ENCODE measurements at regions not wholly inside any gene's neighbourhood (a gene's known extent, or its start where the extent isn't known, plus 50 kb on each side); places are given as distances from the start of the nearest gene placed in this dataset.
A peak's percentile ranks its signal among the peaks of the same experiment; 100 is the strongest.

DNA sequence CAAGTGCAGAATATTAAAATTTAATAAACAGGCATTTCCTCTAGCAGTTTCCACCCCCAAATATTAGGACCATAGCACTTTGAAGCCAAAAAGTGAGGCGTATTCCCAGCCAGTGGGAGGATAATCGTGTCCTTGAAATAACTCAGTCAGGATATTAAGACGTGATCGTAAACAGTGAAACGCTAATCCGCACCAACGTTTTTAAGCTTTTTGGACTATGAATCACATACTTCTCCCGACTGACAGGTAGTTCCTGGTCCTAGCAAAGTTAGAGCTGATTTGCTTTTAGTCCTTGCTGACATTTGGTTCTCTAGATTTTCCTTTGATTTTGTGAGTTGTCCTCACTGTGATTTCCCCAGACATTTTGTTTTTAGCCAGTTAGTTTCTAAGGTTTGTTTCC, 197.1 kb upstream of the ARHGAP20 start:
- H3K4me3 ChIP-seq (ENCODE audit: low read length in 2 of 2): no peak overlapping the region
- no peak for ATAC-seq (ENCODE audit: low FRiP score)
- H3K36me3 ChIP-seq (ENCODE audit: control insufficient read depth in 1 of 2, insufficient read depth in 2 of 2, low read length in 1 of 2): no peaks in the 10 kb centered on the region
- no peaks in the 10 kb centered on the region for H3K9me3 ChIP-seq (ENCODE audit: control insufficient read depth, low read length)
- no peak for DNase-seq
- H3K4me1 ChIP-seq (ENCODE audit: control insufficient read depth in 1 of 2, insufficient read depth in 2 of 2, low read length in 2 of 2): no peaks in the 10 kb centered on the region
- intact Hi-C loops (cut with DNase I): no loop called here
- WGBS, 2 donors: 60 to 64% methylated on average over 8 of the region's 8 CpGs
- H3K27ac ChIP-seq (ENCODE audit: low read depth in 1 of 2, low read length in 2 of 2): no peak overlapping the region
- H3K27me3 ChIP-seq (ENCODE audit: control insufficient read depth in 1 of 2, insufficient read depth in 2 of 2, low read length in 1 of 2): no peaks in the 10 kb centered on the region

GRCh38 chr11:110908401-110909105, 196.3 kb upstream of the ARHGAP20 start:
- intact Hi-C loops (cut with DNase I): no loop called here

GRCh38 chr11:110907629-110908028, 195.4 kb upstream of the ARHGAP20 start:
- ATAC-seq (ENCODE audit: low FRiP score): no peak
- WGBS, 2 donors: 77 to 92% methylated on average over 1 of the region's 1 CpG
- intact Hi-C loops (cut with DNase I): no loop called here
- Histone ChIP-seq H3K36me3 (ENCODE audit: control insufficient read depth in 1 of 2, insufficient read depth in 2 of 2, low read length in 1 of 2) (no peaks in the 10 kb centered on the region), H3K4me3 (ENCODE audit: low read length in 2 of 2) (no peak overlapping the region), H3K27ac (ENCODE audit: low read depth in 1 of 2, low read length in 2 of 2) (no peak overlapping the region), H3K9me3 (ENCODE audit: control insufficient read depth, low read length) (no peaks in the 10 kb centered on the region), H3K4me1 (ENCODE audit: control insufficient read depth in 1 of 2, insufficient read depth in 2 of 2, low read length in 2 of 2) (no peaks in the 10 kb centered on the region), H3K27me3 (ENCODE audit: control insufficient read depth in 1 of 2, insufficient read depth in 2 of 2, low read length in 1 of 2) (no peaks in the 10 kb centered on the region)
- DNase-seq: no peak

More at GRCh38 chr11:110908401-110909105, 196.3 kb upstream of the ARHGAP20 start:
- Histone ChIP-seq H3K27me3 (ENCODE audit: control insufficient read depth in 1 of 2, insufficient read depth in 2 of 2, low read length in 1 of 2) (no peaks in the 10 kb centered on the region), H3K4me3 (ENCODE audit: low read length in 2 of 2) (no peak overlapping the region), H3K36me3 (ENCODE audit: control insufficient read depth in 1 of 2, insufficient read depth in 2 of 2, low read length in 1 of 2) (no peaks in the 10 kb centered on the region), H3K27ac (ENCODE audit: low read depth in 1 of 2, low read length in 2 of 2) (no peak overlapping the region), H3K9me3 (ENCODE audit: control insufficient read depth, low read length) (no peaks in the 10 kb centered on the region), H3K4me1 (ENCODE audit: control insufficient read depth in 1 of 2, insufficient read depth in 2 of 2, low read length in 2 of 2) (no peaks in the 10 kb centered on the region)
- WGBS, 2 donors: 72% methylated on average over 3 of the region's 3 CpGs
- no peak for ATAC-seq (ENCODE audit: low FRiP score)
- no peak for DNase-seq

DNA sequence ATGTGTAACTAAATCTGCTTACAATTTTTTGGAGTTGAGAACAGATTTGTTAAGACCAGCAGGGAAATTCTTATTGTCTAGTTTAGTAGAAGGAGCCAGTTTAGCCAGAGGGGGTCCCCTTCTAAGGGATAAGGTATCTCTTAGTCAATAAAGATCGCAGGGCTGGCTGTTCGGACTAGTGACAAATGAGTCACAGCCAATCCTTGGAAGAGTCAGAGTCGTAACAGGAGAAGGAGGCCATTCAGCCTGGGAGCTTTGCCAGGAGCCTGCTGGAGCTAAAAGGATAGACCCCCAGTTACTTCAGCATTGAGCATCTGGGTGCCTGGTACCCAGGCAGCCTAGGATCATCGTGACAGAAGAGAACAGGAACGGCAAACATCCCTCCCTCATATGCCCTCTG, 191.6 kb upstream of the ARHGAP20 start:
- ATAC-seq (ENCODE audit: low FRiP score) (no peak), DNase-seq (no peak)
- no peaks in the 10 kb centered on the region for H3K27me3 ChIP-seq (ENCODE audit: control insufficient read depth in 1 of 2, insufficient read depth in 2 of 2, low read length in 1 of 2)
- no peaks in the 10 kb centered on the region for H3K36me3 ChIP-seq (ENCODE audit: control insufficient read depth in 1 of 2, insufficient read depth in 2 of 2, low read length in 1 of 2)
- 86 to 87% methylated on average over 5 of the region's 5 CpGs for WGBS, 2 donors
- no peak overlapping the region for H3K4me3 ChIP-seq (ENCODE audit: low read length in 2 of 2)
- H3K9me3 ChIP-seq (ENCODE audit: control insufficient read depth, low read length): no peaks in the 10 kb centered on the region
- intact Hi-C loops (cut with DNase I): no loop called here
- no peak overlapping the region for H3K27ac ChIP-seq (ENCODE audit: low read depth in 1 of 2, low read length in 2 of 2)
- no peaks in the 10 kb centered on the region for H3K4me1 ChIP-seq (ENCODE audit: control insufficient read depth in 1 of 2, insufficient read depth in 2 of 2, low read length in 2 of 2)

DNA sequence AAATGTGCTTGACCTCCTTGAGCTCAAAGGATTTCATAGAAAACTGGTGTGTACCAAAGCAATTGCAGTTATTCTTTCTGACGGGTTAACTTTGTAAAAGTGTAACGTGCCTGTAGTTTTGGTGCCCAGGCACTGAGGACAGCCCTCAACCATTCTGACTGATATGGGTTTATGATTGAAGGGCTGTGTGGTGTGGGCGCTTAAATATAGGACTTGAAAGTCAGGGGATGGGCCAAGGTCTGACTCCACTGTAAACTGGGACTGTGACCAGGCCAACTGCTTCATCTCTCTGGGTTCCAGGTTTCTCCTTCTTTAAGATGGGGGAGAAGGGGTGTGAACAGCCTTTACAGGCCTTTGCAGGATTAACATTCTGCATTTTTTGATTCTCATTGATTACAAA, 191.1 kb upstream of the ARHGAP20 start:
- H3K4me1 ChIP-seq (ENCODE audit: control insufficient read depth in 1 of 2, insufficient read depth in 2 of 2, low read length in 2 of 2): no peaks in the 10 kb centered on the region
- H3K27me3 ChIP-seq (ENCODE audit: control insufficient read depth in 1 of 2, insufficient read depth in 2 of 2, low read length in 1 of 2): no peaks in the 10 kb centered on the region
- ATAC-seq (ENCODE audit: low FRiP score): no peak
- intact Hi-C loops (cut with DNase I): no loop called here
- no peaks in the 10 kb centered on the region for H3K36me3 ChIP-seq (ENCODE audit: control insufficient read depth in 1 of 2, insufficient read depth in 2 of 2, low read length in 1 of 2)
- H3K9me3 ChIP-seq (ENCODE audit: control insufficient read depth, low read length): no peaks in the 10 kb centered on the region
- 83% methylated on average over 3 of the region's 3 CpGs for WGBS, 2 donors
- DNase-seq: no peak
- H3K4me3 ChIP-seq (ENCODE audit: low read length in 2 of 2): no peak overlapping the region
- no peak overlapping the region for H3K27ac ChIP-seq (ENCODE audit: low read depth in 1 of 2, low read length in 2 of 2)

DNA sequence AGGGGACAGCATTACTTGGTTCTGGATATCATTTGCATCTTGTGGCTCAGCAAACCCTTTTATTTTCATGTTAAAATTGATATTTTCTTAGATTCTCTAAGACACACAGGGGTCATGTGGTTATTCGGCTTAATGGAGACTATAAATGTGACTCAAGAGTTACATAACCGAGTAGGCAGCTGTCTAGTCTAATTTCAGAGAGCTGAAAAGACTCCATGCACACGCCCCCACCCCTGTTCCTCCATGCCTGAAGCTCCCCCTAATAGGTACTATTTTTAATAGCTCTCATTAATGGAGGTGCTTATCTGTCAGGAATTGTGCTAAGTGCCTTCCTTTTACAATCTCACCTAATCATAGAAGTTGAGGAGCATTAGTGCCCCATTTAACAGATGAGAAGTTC, 189.2 kb upstream of the ARHGAP20 start:
- 78 to 83% methylated on average over 3 of the region's 3 CpGs for WGBS, 2 donors
- H3K4me3 ChIP-seq (ENCODE audit: low read length in 2 of 2): no peak overlapping the region
- no peak for DNase-seq
- H3K4me1 ChIP-seq (ENCODE audit: control insufficient read depth in 1 of 2, insufficient read depth in 2 of 2, low read length in 2 of 2): no peaks in the 10 kb centered on the region
- intact Hi-C loops (cut with DNase I): no loop called here
- H3K27me3 ChIP-seq (ENCODE audit: control insufficient read depth in 1 of 2, insufficient read depth in 2 of 2, low read length in 1 of 2): no peaks in the 10 kb centered on the region
- no peaks in the 10 kb centered on the region for H3K36me3 ChIP-seq (ENCODE audit: control insufficient read depth in 1 of 2, insufficient read depth in 2 of 2, low read length in 1 of 2)
- H3K9me3 ChIP-seq (ENCODE audit: control insufficient read depth, low read length): no peaks in the 10 kb centered on the region
- no peak overlapping the region for H3K27ac ChIP-seq (ENCODE audit: low read depth in 1 of 2, low read length in 2 of 2)
- no peak for ATAC-seq (ENCODE audit: low FRiP score)

DNA sequence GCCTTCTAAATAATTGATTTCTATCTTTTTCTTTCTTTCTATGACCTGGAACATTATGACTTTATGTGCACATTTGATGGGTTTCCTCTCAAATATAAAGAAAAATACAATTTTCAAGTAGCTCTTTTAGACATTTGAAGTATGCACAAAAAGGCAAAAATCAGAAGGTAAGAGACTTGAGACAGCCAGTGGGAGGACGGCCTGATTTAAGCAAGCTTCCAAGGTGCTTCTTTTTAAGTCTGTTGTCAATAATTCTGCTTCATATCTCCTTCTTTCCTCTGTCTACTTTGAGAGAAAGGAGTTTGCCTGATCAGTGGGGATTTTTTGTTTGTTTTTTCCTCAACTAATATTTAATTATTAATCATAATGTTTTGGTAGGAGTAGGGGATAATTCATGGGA, 188.2 kb upstream of the ARHGAP20 start:
- Histone ChIP-seq H3K36me3 (ENCODE audit: control insufficient read depth in 1 of 2, insufficient read depth in 2 of 2, low read length in 1 of 2) (no peaks in the 10 kb centered on the region), H3K4me1 (ENCODE audit: control insufficient read depth in 1 of 2, insufficient read depth in 2 of 2, low read length in 2 of 2) (no peaks in the 10 kb centered on the region), H3K27me3 (ENCODE audit: control insufficient read depth in 1 of 2, insufficient read depth in 2 of 2, low read length in 1 of 2) (no peaks in the 10 kb centered on the region), H3K27ac (ENCODE audit: low read depth in 1 of 2, low read length in 2 of 2) (no peak overlapping the region), H3K9me3 (ENCODE audit: control insufficient read depth, low read length) (no peaks in the 10 kb centered on the region), H3K4me3 (ENCODE audit: low read length in 2 of 2) (no peak overlapping the region)
- intact Hi-C loops (cut with DNase I): no loop called here
- 89 to 92% methylated on average over 1 of the region's 1 CpG for WGBS, 2 donors
- no peak for ATAC-seq (ENCODE audit: low FRiP score)
- no peak for DNase-seq

DNA sequence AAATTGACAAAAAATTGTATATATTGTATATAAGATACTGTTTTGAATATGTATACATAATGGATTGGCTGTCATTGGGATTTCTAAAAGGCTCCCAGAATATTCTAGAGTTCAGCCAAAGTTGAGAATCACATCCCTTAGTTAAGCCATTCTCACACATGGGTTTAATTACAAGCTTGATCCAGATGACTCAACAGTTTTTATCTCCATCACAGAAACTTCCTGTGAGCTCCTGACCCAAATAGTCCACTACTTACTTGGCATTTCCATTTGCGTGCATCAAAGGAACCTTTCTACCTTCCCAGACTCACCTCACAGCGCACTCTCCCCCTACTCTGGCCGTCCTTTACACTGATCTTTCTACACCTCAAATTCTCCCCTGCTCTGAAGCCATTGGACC, 184.8 kb upstream of the ARHGAP20 start:
- ATAC-seq (ENCODE audit: low FRiP score) (peak; percentile 41), DNase-seq (no peak)
- Histone ChIP-seq H3K9me3 (ENCODE audit: control insufficient read depth, low read length) (no peaks in the 10 kb centered on the region), H3K27me3 (ENCODE audit: control insufficient read depth in 1 of 2, insufficient read depth in 2 of 2, low read length in 1 of 2) (no peaks in the 10 kb centered on the region), H3K4me1 (ENCODE audit: control insufficient read depth in 1 of 2, insufficient read depth in 2 of 2, low read length in 2 of 2) (no peaks in the 10 kb centered on the region), H3K27ac (ENCODE audit: low read depth in 1 of 2, low read length in 2 of 2) (no peak overlapping the region), H3K36me3 (ENCODE audit: control insufficient read depth in 1 of 2, insufficient read depth in 2 of 2, low read length in 1 of 2) (no peaks in the 10 kb centered on the region), H3K4me3 (ENCODE audit: low read length in 2 of 2) (no peak overlapping the region)
- intact Hi-C loops (cut with DNase I): no loop called here
- WGBS, 2 donors: 83 to 89% methylated on average over 3 of the region's 3 CpGs

DNA sequence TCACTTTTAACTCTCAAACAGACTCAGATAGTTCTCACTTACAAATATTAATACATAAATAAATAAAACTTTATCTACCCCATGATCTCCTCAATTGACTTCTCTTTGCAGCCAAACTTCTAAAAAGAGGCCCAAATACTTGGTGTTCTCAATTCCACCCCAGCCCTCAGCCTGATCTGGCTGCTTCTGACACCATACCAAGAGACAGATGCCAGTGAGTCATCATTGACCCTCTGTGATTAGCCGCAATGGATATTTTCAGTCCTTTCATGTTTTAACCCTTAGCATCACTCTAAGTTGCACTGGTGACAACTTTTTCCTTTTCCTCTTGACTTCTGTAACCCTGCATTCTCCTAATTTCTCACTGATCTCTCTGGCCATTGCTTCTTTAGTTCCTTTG, 184.1 kb upstream of the ARHGAP20 start:
- intact Hi-C loops (cut with DNase I): no loop called here
- Histone ChIP-seq H3K4me3 (ENCODE audit: low read length in 2 of 2) (no peak overlapping the region), H3K9me3 (ENCODE audit: control insufficient read depth, low read length) (no peaks in the 10 kb centered on the region), H3K4me1 (ENCODE audit: control insufficient read depth in 1 of 2, insufficient read depth in 2 of 2, low read length in 2 of 2) (no peaks in the 10 kb centered on the region), H3K27me3 (ENCODE audit: control insufficient read depth in 1 of 2, insufficient read depth in 2 of 2, low read length in 1 of 2) (no peaks in the 10 kb centered on the region), H3K36me3 (ENCODE audit: control insufficient read depth in 1 of 2, insufficient read depth in 2 of 2, low read length in 1 of 2) (no peaks in the 10 kb centered on the region), H3K27ac (ENCODE audit: low read depth in 1 of 2, low read length in 2 of 2) (no peak overlapping the region)
- DNase-seq: no peak
- no peak for ATAC-seq (ENCODE audit: low FRiP score)
- 23 to 26% methylated on average over 1 of the region's 1 CpG for WGBS, 2 donors

Measured in aorta (tissue), 5 donors.